Tibial nerve (tissue), 4 donors: ENCODE measurements at regions not wholly inside any gene's neighbourhood (a gene's known extent, or its start where the extent isn't known, plus 50 kb on each side); places are given as distances from the start of the nearest gene placed in this dataset.

Source experiments
- EP300 ChIP-seq, 2 donors: sonication (generic); formaldehyde crosslinking; IDR thresholded peaks; one replicate each; pipeline ENCODE4 v1.6.1; 2017; ENCODE audit warnings: antibody characterized with exemption in 2 of 2, mild to moderate bottlenecking in 1 of 2
- POLR2A ChIP-seq, 2 donors: fragments of 450-650 bp; IDR thresholded peaks; one replicate each; pipeline ENCODE4 v1.6.1; 2017; ENCODE audit warnings: antibody characterized with exemption in 2 of 2, mild to moderate bottlenecking in 2 of 2, moderate library complexity in 2 of 2
- TF ChIP-seq, protein P1 (sequence below), 5 experiments: fragments of 200-600 bp in 3 of 5; fragments of 450-650 bp in 2 of 5; sonication (generic) in 3 of 5; IDR thresholded peaks; one replicate each; pipeline ENCODE4 v1.5.1; 2016 to 2019; ENCODE audit warnings: antibody characterized with exemption in 5 of 5, mild to moderate bottlenecking in 3 of 5, moderate library complexity in 2 of 5

DNA sequence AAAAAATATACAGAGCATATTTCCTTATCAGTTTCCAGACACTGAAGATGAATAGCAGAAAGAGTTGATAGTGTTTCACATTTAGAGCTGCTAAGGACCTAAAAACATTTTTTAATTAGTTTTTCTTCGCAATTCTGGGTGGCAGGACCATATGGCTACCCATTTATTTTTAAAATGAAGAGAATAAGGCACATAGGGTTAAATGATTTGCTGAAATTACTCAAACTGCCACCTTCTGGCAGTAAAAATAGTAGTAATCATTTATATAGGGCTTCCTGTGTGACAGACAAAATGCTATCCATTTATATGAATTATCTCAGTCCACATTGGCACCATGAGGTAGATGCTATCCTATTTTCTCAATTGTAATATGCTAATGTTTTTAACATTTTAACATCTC, 108.6 kb upstream of the CCDC196 start:
- TF ChIP-seq, protein P1, sequence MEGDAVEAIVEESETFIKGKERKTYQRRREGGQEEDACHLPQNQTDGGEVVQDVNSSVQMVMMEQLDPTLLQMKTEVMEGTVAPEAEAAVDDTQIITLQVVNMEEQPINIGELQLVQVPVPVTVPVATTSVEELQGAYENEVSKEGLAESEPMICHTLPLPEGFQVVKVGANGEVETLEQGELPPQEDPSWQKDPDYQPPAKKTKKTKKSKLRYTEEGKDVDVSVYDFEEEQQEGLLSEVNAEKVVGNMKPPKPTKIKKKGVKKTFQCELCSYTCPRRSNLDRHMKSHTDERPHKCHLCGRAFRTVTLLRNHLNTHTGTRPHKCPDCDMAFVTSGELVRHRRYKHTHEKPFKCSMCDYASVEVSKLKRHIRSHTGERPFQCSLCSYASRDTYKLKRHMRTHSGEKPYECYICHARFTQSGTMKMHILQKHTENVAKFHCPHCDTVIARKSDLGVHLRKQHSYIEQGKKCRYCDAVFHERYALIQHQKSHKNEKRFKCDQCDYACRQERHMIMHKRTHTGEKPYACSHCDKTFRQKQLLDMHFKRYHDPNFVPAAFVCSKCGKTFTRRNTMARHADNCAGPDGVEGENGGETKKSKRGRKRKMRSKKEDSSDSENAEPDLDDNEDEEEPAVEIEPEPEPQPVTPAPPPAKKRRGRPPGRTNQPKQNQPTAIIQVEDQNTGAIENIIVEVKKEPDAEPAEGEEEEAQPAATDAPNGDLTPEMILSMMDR (IDR thresholded peaks at IDR 0.05) = no peak
- TF ChIP-seq POLR2A (IDR thresholded peaks at IDR 0.05) (no peak), EP300 (IDR thresholded peaks at IDR 0.05) (no peak)
